GM23248 (cell line): ENCODE measurements at regions not wholly inside any gene's neighbourhood (a gene's known extent, or its start where the extent isn't known, plus 50 kb on each side); places are given as distances from the start of the nearest gene placed in this dataset.

Experiments used
- DNase-seq: peaks from one replicate; pipeline ENCODE4 v3.0.0-alpha.2; 2015
- H2AFZ ChIP-seq: fragments of 200-600 bp; sonication (generic); 2 replicates; pipeline ENCODE4 v1.6.1; 2016; ENCODE audit warnings: antibody characterized with exemption
- H3F3A ChIP-seq: fragments of 200-600 bp; sonication (generic); 2 replicates; pipeline ENCODE4 v1.6.1; 2016; ENCODE audit warnings: mild to moderate bottlenecking, antibody characterized with exemption, mixed run types; ENCODE audit not compliant: insufficient read depth
- H3K27ac ChIP-seq: fragments of 200-600 bp; sonication (generic); 2 replicates; pipeline ENCODE4 v1.5.1; 2016; ENCODE audit warnings: mild to moderate bottlenecking
- H3K27me3 ChIP-seq: fragments of 200-600 bp; sonication (generic); replicated peaks from 2 replicates; pipeline ENCODE4 v1.6.1; 2016; ENCODE audit warnings: mild to moderate bottlenecking; ENCODE audit not compliant: insufficient read depth
- H3K36me3 ChIP-seq: fragments of 200-600 bp; sonication (generic); 2 replicates; pipeline ENCODE4 v1.6.1; 2016; ENCODE audit warnings: low read depth, mild to moderate bottlenecking
- H3K4me1 ChIP-seq: fragments of 200-600 bp; sonication (generic); 2 replicates; pipeline ENCODE4 v1.6.1; 2016; ENCODE audit warnings: mild to moderate bottlenecking; ENCODE audit not compliant: insufficient read depth
- H3K4me2 ChIP-seq: fragments of 200-600 bp; sonication (generic); one replicate; pipeline ENCODE4 v1.6.1; 2016; ENCODE audit warnings: mild to moderate bottlenecking; ENCODE audit not compliant: unreplicated experiment
- H3K4me3 ChIP-seq: fragments of 200-600 bp; sonication (generic); 2 replicates; pipeline ENCODE4 v1.5.1; 2016; ENCODE audit warnings: mild to moderate bottlenecking
- H3K79me2 ChIP-seq: fragments of 200-600 bp; sonication (generic); 2 replicates; pipeline ENCODE4 v1.6.1; 2016; ENCODE audit warnings: mild to moderate bottlenecking; ENCODE audit not compliant: insufficient read depth
- H3K9ac ChIP-seq: fragments of 200-600 bp; sonication (generic); 2 replicates; pipeline ENCODE4 v1.6.1; 2016; ENCODE audit warnings: mild to moderate bottlenecking
- H3K9me2 ChIP-seq: fragments of 200-600 bp; sonication (generic); 2 replicates; pipeline ENCODE4 v1.6.1; 2016; ENCODE audit warnings: mixed run types, mild to moderate bottlenecking, moderate library complexity; ENCODE audit not compliant: insufficient read depth
- H3K9me3 ChIP-seq: fragments of 200-600 bp; sonication (generic); one replicate; pipeline ENCODE4 v1.6.1; 2017; ENCODE audit warnings: low read depth
- H4K20me1 ChIP-seq: fragments of 200-600 bp; sonication (generic); 2 replicates; pipeline ENCODE4 v1.6.0; 2016; ENCODE audit not compliant: insufficient read depth
- EZH2 ChIP-seq: fragments of 200-600 bp; sonication (generic); IDR thresholded peaks from 2 replicates; pipeline ENCODE4 v1.6.1; 2018; ENCODE audit warnings: antibody characterized with exemption, mild to moderate bottlenecking; ENCODE audit not compliant: insufficient read depth, poor library complexity, severe bottlenecking
- EZH2phosphoT487 ChIP-seq: fragments of 200-600 bp; sonication (generic); IDR thresholded peaks from 2 replicates; pipeline ENCODE4 v1.6.1; 2018; ENCODE audit warnings: antibody characterized with exemption, moderate library complexity, mild to moderate bottlenecking, low read depth; ENCODE audit not compliant: insufficient read depth
- WGBS, 2 experiments: methylation state at CpG; one replicate each; pipeline ENCODE4 v1.1.6; 2015 to 2017; ENCODE audit warnings: low lambda C conversion rate in 2 of 2, low coverage in 1 of 2; ENCODE audit errors: missing lambda C conversion rate in 2 of 2; 5-methylcytosine and 5-hydroxymethylcytosine counted together
- in situ Hi-C: fragments of 300-500 bp; cut with MboI; formaldehyde crosslinking; loops from 2 replicates; pipeline ENCODE4 v1.15.0; 2020

DNA sequence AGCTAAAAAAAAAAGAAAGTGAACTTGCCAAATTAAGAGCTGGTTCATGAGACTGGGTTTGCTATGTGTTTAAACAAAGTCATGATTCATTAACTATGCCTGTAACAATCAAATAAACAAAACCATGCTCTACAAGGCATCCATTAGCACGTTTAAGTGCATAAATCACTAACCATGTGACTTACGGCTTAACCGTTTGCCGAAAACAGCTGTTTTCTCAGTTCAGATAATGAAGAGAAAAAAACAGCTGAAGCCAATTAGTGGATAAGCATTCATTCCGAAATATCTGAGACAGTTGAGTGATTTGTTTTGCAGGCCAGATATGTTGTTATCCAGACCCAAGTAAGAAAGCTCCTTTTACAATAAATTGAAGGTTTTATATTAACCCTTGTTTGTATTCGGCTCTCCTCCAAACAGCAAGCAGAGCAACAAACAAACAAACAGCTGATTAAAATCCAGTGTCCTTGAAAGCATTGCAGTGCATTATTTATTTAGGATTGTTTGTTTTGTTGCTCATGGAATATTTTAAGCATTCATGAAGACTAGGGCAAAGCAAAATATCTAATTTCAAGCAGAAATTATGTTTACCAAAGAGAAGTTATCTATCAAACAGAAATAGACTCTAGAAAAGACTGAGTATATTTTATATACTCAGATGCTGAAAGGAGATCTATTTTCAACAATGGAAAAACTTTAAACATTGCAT, 343.5 kb downstream of the RFPL4B start:
- H3K4me3 ChIP-seq: peak overlapping the region; percentile 14
- peak; percentile 44 for DNase-seq
- peak overlapping the region; percentile 18; the same call in 1 of the 2 replicates for H3K9ac ChIP-seq
- H3K27me3 ChIP-seq: no peaks in the 10 kb centered on the region
- H3K9me2 ChIP-seq: no peaks in the 10 kb centered on the region
- in situ Hi-C loops: no loop called here
- H3K9me3 ChIP-seq: no peaks in the 10 kb centered on the region
- 2 to 8% methylated on average over 6 of the region's 6 CpGs for WGBS, 2 experiments
- TF ChIP-seq EZH2: no peak
- TF ChIP-seq EZH2phosphoT487: no peak
- no peaks in the 10 kb centered on the region for H3K36me3 ChIP-seq
- peaks cover 21% of the 10 kb centered on the region for H3F3A ChIP-seq
- peak overlapping the region; percentile 49 for H3K4me2 ChIP-seq
- H3K79me2 ChIP-seq: no peaks in the 10 kb centered on the region
- H4K20me1 ChIP-seq: no peaks in the 10 kb centered on the region
- H3K27ac ChIP-seq: peak overlapping the region; percentile 47
- H2AFZ ChIP-seq: no peak overlapping the region
- H3K4me1 ChIP-seq: peaks cover 18% of the 10 kb centered on the region

DNA sequence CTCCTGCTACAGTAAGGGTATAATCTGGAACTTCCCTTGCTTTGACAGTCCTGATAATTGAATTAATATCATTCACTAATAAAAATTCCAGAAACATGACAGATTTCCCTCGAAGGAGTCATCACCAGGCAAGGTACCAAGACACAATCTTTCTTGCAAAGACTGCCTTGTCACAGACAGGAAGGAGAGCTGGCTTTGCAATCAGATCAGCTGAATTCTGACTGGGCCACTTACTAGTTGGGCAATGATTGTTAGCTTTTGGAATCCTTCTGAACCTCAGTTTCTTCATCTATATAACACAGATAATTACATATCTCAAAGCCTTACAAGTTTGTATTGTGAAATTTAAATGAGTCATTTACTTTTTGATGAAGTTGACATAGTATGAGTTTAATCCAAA, 344.2 kb downstream of the RFPL4B start:
- Histone ChIP-seq H3K27me3 (no peaks in the 10 kb centered on the region), H3K36me3 (no peaks in the 10 kb centered on the region), H3K27ac (peak overlapping the region; percentile 47), H4K20me1 (no peaks in the 10 kb centered on the region), H3K9me2 (no peaks in the 10 kb centered on the region), H3K4me2 (peak overlapping the region; percentile 49), H3K4me3 (peak overlapping the region; percentile 14; the same call in 1 of the 2 replicates), H3K9ac (no peak overlapping the region), H2AFZ (no peak overlapping the region), H3K9me3 (no peaks in the 10 kb centered on the region), H3K79me2 (no peaks in the 10 kb centered on the region), H3F3A (peaks cover 21% of the 10 kb centered on the region), H3K4me1 (peaks cover 18% of the 10 kb centered on the region)
- 0 to 8% methylated on average over 1 of the region's 1 CpG for WGBS, 2 experiments
- in situ Hi-C loops: no loop called here
- peak; percentile 74; the same call in 1 of the 2 replicates for TF ChIP-seq EZH2phosphoT487
- no peak for TF ChIP-seq EZH2
- DNase-seq: peak; percentile 95

- no peaks in the 10 kb centered on the region for H3K27me3 ChIP-seq
- DNase-seq: no peak
- H3K9me2 ChIP-seq: no peaks in the 10 kb centered on the region
- 75 to 86% methylated on average over 2 of the region's 2 CpGs for WGBS, 2 experiments
- H3K4me1 ChIP-seq: peaks cover 18% of the 10 kb centered on the region
- no peaks in the 10 kb centered on the region for H3K9me3 ChIP-seq
- H3K4me3 ChIP-seq: no peak overlapping the region
- H3K9ac ChIP-seq: no peak overlapping the region
- H2AFZ ChIP-seq: no peak overlapping the region
- peaks cover 21% of the 10 kb centered on the region for H3F3A ChIP-seq
- TF ChIP-seq EZH2 (no peak), EZH2phosphoT487 (no peak)
- in situ Hi-C loops: no loop called here
- no peaks in the 10 kb centered on the region for H4K20me1 ChIP-seq
- no peaks in the 10 kb centered on the region for H3K36me3 ChIP-seq
- no peak overlapping the region for H3K27ac ChIP-seq
- no peak overlapping the region for H3K4me2 ChIP-seq
- H3K79me2 ChIP-seq: no peaks in the 10 kb centered on the region
Measured at GRCh38 chr6:112695001-112695400, 347.9 kb downstream of the RFPL4B start.

DNA sequence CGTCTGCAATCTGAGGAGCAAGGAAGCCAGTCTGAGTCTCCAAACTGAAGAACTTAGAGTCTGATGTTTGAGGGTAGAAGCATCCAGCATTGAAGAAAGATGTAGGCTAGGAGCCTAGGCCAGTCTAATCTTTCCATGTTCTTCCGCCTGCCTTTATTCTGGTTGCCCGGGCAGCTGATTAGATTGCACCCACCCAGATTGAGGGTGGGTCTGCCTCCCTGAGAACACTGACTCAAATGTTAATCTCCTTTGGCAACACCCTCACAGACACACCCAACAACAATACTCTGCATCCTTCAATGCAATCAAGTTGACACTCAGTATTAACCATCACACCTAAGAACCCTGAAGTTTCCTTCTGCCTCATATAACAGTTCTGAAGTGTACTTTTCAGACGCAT, 350.1 kb downstream of the RFPL4B start:
- no peak overlapping the region for H3K4me3 ChIP-seq
- no peaks in the 10 kb centered on the region for H3K9me3 ChIP-seq
- no peaks in the 10 kb centered on the region for H3K9me2 ChIP-seq
- H2AFZ ChIP-seq: no peak overlapping the region
- H3K4me2 ChIP-seq: no peak overlapping the region
- no peaks in the 10 kb centered on the region for H3F3A ChIP-seq
- TF ChIP-seq EZH2phosphoT487 (no peak), EZH2 (no peak)
- no peak overlapping the region for H3K27ac ChIP-seq
- DNase-seq: no peak
- H3K4me1 ChIP-seq: no peaks in the 10 kb centered on the region
- WGBS, 2 experiments: 85 to 87% methylated on average over 4 of the region's 4 CpGs
- no peaks in the 10 kb centered on the region for H3K27me3 ChIP-seq
- H4K20me1 ChIP-seq: no peaks in the 10 kb centered on the region
- no peaks in the 10 kb centered on the region for H3K79me2 ChIP-seq
- no peak overlapping the region for H3K9ac ChIP-seq
- no peaks in the 10 kb centered on the region for H3K36me3 ChIP-seq
- in situ Hi-C loops: no loop called here

- H2AFZ ChIP-seq: no peak overlapping the region
- no peak for TF ChIP-seq EZH2phosphoT487
- TF ChIP-seq EZH2: no peak
- H3K9me3 ChIP-seq: no peaks in the 10 kb centered on the region
- H3K9me2 ChIP-seq: no peaks in the 10 kb centered on the region
- in situ Hi-C loops: no loop called here
- H3K27ac ChIP-seq: no peak overlapping the region
- no peaks in the 10 kb centered on the region for H3K27me3 ChIP-seq
- H4K20me1 ChIP-seq: no peaks in the 10 kb centered on the region
- peak; percentile 6 for DNase-seq
- no peak overlapping the region for H3K4me2 ChIP-seq
- H3F3A ChIP-seq: no peaks in the 10 kb centered on the region
- H3K9ac ChIP-seq: no peak overlapping the region
- no peaks in the 10 kb centered on the region for H3K79me2 ChIP-seq
- no peaks in the 10 kb centered on the region for H3K36me3 ChIP-seq
- WGBS, 2 experiments: 74 to 82% methylated on average over 5 of the region's 5 CpGs
- H3K4me1 ChIP-seq: no peaks in the 10 kb centered on the region
- H3K4me3 ChIP-seq: no peak overlapping the region
Measured at GRCh38 chr6:112701201-112701600, 354.1 kb downstream of the RFPL4B start.
